Endothelial cell (in vitro differentiated cells): ENCODE measurements at regions not wholly inside any gene's neighbourhood (a gene's known extent, or its start where the extent isn't known, plus 50 kb on each side); places are given as distances from the start of the nearest gene placed in this dataset.

Experiments used
- DNase-seq: peaks from one replicate; pipeline ENCODE4 v3.0.0; 2021; ENCODE audit warnings: low spot score
- H3K27ac Mint-ChIP-seq: one replicate; pipeline ENCODE4 v1.8.0; 2021; ENCODE audit warnings: mixed read lengths, inconsistent platforms; ENCODE audit not compliant: unreplicated experiment
- H3K27me3 Mint-ChIP-seq: one replicate; pipeline ENCODE4 v1.8.0; 2021; ENCODE audit warnings: mild to moderate bottlenecking, moderate library complexity, mixed read lengths, inconsistent platforms; ENCODE audit not compliant: unreplicated experiment
- H3K36me3 Mint-ChIP-seq: one replicate; pipeline ENCODE4 v1.8.0; 2021; ENCODE audit warnings: mild to moderate bottlenecking, low read depth, mixed read lengths, inconsistent platforms; ENCODE audit not compliant: unreplicated experiment
- H3K4me1 Mint-ChIP-seq: one replicate; pipeline ENCODE4 v1.8.0; 2021; ENCODE audit warnings: mild to moderate bottlenecking, mixed read lengths, inconsistent platforms; ENCODE audit not compliant: unreplicated experiment
- H3K4me3 Mint-ChIP-seq: one replicate; pipeline ENCODE4 v1.8.0; 2021; ENCODE audit warnings: mild to moderate bottlenecking, mixed read lengths, inconsistent platforms; ENCODE audit not compliant: unreplicated experiment
- H3K9me3 Mint-ChIP-seq: one replicate; pipeline ENCODE4 v1.8.0; 2021; ENCODE audit warnings: mixed read lengths, inconsistent platforms; ENCODE audit not compliant: unreplicated experiment
- TF ChIP-seq, protein P1 (sequence below): fragments of 200-600 bp; sonication (generic); IDR thresholded peaks from one replicate; pipeline ENCODE4 v1.5.0; 2021; ENCODE audit warnings: antibody characterized with exemption; ENCODE audit not compliant: unreplicated experiment

DNA sequence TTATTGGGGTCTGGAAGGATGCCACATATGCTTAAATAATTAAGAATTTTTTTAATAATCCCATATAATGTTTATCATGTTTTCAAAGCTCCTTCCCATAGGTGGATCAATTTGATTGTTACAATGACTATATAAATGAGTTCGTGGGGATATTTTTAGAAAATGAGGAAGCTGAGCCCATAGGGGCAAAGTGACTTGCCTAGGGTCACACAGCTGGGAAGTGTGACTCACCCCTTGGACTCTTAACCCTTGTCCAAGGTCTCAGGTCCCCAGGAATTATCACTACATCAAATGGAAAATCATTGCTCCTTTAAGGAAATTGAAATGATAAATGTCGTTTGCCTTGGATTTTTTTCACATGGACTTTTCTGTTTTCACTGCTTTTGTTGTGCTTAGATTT, 161.2 kb upstream of the RGMA start:
- DNase-seq = no peak
- TF ChIP-seq, protein P1, sequence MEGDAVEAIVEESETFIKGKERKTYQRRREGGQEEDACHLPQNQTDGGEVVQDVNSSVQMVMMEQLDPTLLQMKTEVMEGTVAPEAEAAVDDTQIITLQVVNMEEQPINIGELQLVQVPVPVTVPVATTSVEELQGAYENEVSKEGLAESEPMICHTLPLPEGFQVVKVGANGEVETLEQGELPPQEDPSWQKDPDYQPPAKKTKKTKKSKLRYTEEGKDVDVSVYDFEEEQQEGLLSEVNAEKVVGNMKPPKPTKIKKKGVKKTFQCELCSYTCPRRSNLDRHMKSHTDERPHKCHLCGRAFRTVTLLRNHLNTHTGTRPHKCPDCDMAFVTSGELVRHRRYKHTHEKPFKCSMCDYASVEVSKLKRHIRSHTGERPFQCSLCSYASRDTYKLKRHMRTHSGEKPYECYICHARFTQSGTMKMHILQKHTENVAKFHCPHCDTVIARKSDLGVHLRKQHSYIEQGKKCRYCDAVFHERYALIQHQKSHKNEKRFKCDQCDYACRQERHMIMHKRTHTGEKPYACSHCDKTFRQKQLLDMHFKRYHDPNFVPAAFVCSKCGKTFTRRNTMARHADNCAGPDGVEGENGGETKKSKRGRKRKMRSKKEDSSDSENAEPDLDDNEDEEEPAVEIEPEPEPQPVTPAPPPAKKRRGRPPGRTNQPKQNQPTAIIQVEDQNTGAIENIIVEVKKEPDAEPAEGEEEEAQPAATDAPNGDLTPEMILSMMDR = no peak
- Mint-ChIP-seq H3K27me3 (peaks cover 11% of the 10 kb centered on the region), H3K9me3 (no peaks in the 10 kb centered on the region), H3K36me3 (no peaks in the 10 kb centered on the region), H3K4me3 (no peak overlapping the region), H3K27ac (no peak overlapping the region), H3K4me1 (peaks cover 9% of the 10 kb centered on the region)

DNA sequence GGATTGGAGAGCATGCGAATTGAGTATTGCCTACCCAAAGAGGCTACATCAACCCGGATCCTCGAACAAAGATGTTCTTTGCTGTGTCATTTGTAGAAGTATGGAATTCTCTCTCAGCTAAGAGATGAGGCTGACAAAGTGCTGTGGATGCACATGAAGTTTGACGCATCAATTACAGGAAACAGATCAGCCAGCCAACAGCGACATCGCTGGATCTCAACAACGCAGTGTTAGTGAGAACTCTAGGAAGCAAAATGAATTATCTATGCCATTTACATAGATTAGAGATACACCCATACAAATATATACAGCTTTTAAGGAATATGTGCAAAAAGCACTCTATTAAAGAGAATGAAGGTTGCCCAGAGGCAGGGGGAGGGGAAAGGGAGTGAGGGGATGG, 160.6 kb upstream of the RGMA start:
- H3K27me3 Mint-ChIP-seq = peaks cover 10% of the 10 kb centered on the region

GRCh38 chr15:93247466-93248121, 158.6 kb upstream of the RGMA start:
- Mint-ChIP-seq H3K27me3 (peaks cover 7% of the 10 kb centered on the region), H3K4me3 (no peak overlapping the region), H3K27ac (no peak overlapping the region), H3K4me1 (peaks cover under 1% of the 10 kb centered on the region), H3K36me3 (no peaks in the 10 kb centered on the region), H3K9me3 (no peaks in the 10 kb centered on the region)
- TF ChIP-seq, protein P1 = no peak
- DNase-seq = no peak

More for the DNA sequence above, 160.6 kb upstream of the RGMA start:
- TF ChIP-seq, protein P1 = no peak
- DNase-seq = no peak
- Mint-ChIP-seq H3K36me3 (no peaks in the 10 kb centered on the region), H3K4me3 (no peak overlapping the region), H3K9me3 (no peaks in the 10 kb centered on the region), H3K4me1 (peaks cover 9% of the 10 kb centered on the region), H3K27ac (no peak overlapping the region)

GRCh38 chr15:93246266-93247242, 157.5 kb upstream of the RGMA start:
- TF ChIP-seq, protein P1 = no peak
- Mint-ChIP-seq H3K36me3 (no peaks in the 10 kb centered on the region), H3K4me3 (no peak overlapping the region), H3K4me1 (peaks cover 3% of the 10 kb centered on the region), H3K27me3 (peaks cover 12% of the 10 kb centered on the region), H3K9me3 (no peaks in the 10 kb centered on the region), H3K27ac (no peak overlapping the region)
- DNase-seq = no peak

GRCh38 chr15:93245661-93246042, 156.6 kb upstream of the RGMA start:
- Mint-ChIP-seq H3K27me3 (peaks cover 11% of the 10 kb centered on the region), H3K27ac (no peak overlapping the region), H3K36me3 (no peaks in the 10 kb centered on the region), H3K4me1 (peaks cover 3% of the 10 kb centered on the region), H3K9me3 (no peaks in the 10 kb centered on the region), H3K4me3 (no peak overlapping the region)
- DNase-seq = no peak
- TF ChIP-seq, protein P1 = no peak
